ENCODE measurements at regions not wholly inside any gene's neighbourhood (a gene's known extent, or its start where the extent isn't known, plus 50 kb on each side); places are given as distances from the start of the nearest gene placed in this dataset.

DNA sequence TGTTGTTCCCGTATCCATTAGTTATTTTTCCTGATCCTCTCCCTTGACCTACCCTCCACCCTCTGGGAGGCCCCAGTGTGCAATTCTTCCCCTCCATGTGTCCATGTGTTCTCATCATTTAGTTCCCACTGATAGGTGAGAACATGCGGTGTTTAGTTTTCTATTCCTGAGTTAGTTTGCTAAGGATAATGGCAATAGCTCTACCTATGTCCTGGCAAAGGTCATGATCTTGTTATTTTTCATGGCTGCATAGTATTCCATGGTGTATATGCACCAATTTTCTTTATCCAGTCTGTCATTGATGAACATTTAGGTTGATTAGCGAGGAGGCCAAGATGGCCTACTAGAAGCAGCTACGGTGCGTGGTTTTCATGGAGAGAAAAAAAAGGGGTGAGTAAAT is 714.1 kb downstream of the STIM2 start:
- TF ChIP-seq, protein P1, sequence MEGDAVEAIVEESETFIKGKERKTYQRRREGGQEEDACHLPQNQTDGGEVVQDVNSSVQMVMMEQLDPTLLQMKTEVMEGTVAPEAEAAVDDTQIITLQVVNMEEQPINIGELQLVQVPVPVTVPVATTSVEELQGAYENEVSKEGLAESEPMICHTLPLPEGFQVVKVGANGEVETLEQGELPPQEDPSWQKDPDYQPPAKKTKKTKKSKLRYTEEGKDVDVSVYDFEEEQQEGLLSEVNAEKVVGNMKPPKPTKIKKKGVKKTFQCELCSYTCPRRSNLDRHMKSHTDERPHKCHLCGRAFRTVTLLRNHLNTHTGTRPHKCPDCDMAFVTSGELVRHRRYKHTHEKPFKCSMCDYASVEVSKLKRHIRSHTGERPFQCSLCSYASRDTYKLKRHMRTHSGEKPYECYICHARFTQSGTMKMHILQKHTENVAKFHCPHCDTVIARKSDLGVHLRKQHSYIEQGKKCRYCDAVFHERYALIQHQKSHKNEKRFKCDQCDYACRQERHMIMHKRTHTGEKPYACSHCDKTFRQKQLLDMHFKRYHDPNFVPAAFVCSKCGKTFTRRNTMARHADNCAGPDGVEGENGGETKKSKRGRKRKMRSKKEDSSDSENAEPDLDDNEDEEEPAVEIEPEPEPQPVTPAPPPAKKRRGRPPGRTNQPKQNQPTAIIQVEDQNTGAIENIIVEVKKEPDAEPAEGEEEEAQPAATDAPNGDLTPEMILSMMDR (IDR thresholded peaks at IDR 0.05; ENCODE audit: low read depth, low read length, poor library complexity, severe bottlenecking) = no peak
- TF ChIP-seq EZH2phosphoT487 (IDR thresholded peaks at IDR 0.05; ENCODE audit: borderline replicate concordance, low read length) = no peak

Data from DOHH2 (cell line).